Hepatocyte (in vitro differentiated cells): ENCODE measurements at regions not wholly inside any gene's neighbourhood (a gene's known extent, or its start where the extent isn't known, plus 50 kb on each side); places are given as distances from the start of the nearest gene placed in this dataset.

ENCODE experiments used
- EZH2phosphoT487 ChIP-seq: fragments of 200-600 bp; sonication (generic); IDR thresholded peaks from one replicate; pipeline ENCODE4 v1.6.1; 2018; ENCODE audit warnings: antibody characterized with exemption, mild to moderate bottlenecking, low read depth, moderate library complexity; ENCODE audit not compliant: unreplicated experiment, severe bottlenecking
- TF ChIP-seq, protein P1 (sequence below): fragments of 200-600 bp; sonication (generic); IDR thresholded peaks from 2 replicates; pipeline ENCODE4 v1.5.1; 2016; ENCODE audit warnings: antibody characterized with exemption, mild to moderate bottlenecking; ENCODE audit not compliant: poor library complexity

DNA sequence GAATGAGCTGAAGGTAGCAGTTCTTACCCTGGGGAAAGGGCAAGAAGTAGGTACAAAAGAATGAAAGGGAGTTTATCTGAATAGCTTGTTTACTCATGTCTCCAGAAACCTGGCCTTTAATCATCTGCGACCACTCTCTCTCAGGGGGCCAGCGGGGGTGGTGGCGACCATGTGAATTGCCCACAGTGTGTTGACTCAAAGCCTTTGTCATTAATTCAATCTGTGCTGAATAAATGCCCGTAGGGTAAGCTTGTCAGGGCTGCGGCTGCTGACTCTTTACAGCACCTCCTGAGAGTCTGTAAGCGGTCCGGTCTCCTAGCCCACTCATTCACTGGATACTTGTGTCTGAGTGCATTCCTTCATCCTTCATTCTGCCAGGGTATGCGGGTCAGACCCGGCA lies 874.4 kb downstream of the SLC6A15 start:
- TF ChIP-seq, protein P1, sequence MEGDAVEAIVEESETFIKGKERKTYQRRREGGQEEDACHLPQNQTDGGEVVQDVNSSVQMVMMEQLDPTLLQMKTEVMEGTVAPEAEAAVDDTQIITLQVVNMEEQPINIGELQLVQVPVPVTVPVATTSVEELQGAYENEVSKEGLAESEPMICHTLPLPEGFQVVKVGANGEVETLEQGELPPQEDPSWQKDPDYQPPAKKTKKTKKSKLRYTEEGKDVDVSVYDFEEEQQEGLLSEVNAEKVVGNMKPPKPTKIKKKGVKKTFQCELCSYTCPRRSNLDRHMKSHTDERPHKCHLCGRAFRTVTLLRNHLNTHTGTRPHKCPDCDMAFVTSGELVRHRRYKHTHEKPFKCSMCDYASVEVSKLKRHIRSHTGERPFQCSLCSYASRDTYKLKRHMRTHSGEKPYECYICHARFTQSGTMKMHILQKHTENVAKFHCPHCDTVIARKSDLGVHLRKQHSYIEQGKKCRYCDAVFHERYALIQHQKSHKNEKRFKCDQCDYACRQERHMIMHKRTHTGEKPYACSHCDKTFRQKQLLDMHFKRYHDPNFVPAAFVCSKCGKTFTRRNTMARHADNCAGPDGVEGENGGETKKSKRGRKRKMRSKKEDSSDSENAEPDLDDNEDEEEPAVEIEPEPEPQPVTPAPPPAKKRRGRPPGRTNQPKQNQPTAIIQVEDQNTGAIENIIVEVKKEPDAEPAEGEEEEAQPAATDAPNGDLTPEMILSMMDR, result no peak
- TF ChIP-seq EZH2phosphoT487, result no peak
